HepG2 (cell line): ENCODE measurements at regions not wholly inside any gene's neighbourhood (a gene's known extent, or its start where the extent isn't known, plus 50 kb on each side); places are given as distances from the start of the nearest gene placed in this dataset.
A peak's percentile ranks its signal among the peaks of the same experiment; 100 is the strongest.

Experiments used
- HBP1 ChIP-seq: IDR thresholded peaks from 2 replicates; pipeline ENCODE4 v1.6.1; 2016; ENCODE audit warnings: low read depth, control low read depth
- POLR2AphosphoS2 ChIP-seq: IDR thresholded peaks from 2 replicates; pipeline ENCODE4 v1.6.1; 2011; ENCODE audit warnings: low read depth, low read length, improper control_type of control experiment
- SAFB2 ChIP-seq: sonication (generic); formaldehyde crosslinking; IDR thresholded peaks from 2 replicates; pipeline ENCODE4 v1.5.1; 2020; ENCODE audit warnings: missing genetic modification reagents, low read depth, mild to moderate bottlenecking, borderline replicate concordance
- TMF1 ChIP-seq: sonication (generic); formaldehyde crosslinking; IDR thresholded peaks from 2 replicates; pipeline ENCODE4 v1.8.1; 2022; ENCODE audit warnings: low read depth, missing genetic modification reagents
- ZC3H4 ChIP-seq: sonication (generic); formaldehyde crosslinking; IDR thresholded peaks from 2 replicates; pipeline ENCODE4 v1.4.0; 2020; ENCODE audit warnings: missing genetic modification reagents, borderline replicate concordance
- ZNF337 ChIP-seq: sonication (generic); formaldehyde crosslinking; IDR thresholded peaks from 2 replicates; pipeline ENCODE4 v1.5.1; 2020; ENCODE audit warnings: missing genetic modification reagents, low read depth, mild to moderate bottlenecking, borderline replicate concordance
- ZNF501 ChIP-seq: sonication (generic); formaldehyde crosslinking; IDR thresholded peaks from 2 replicates; pipeline ENCODE4 v1.5.1; 2020; ENCODE audit warnings: mild to moderate bottlenecking, moderate library complexity, missing genetic modification reagents
- ZNF672 ChIP-seq: sonication (generic); formaldehyde crosslinking; IDR thresholded peaks from 2 replicates; pipeline ENCODE4 v1.8.1; 2022; ENCODE audit warnings: missing genetic modification reagents
- TF ChIP-seq, protein P1 (sequence below): sonication (generic); formaldehyde crosslinking; conservative IDR thresholded peaks from 2 replicates; pipeline ENCODE4 v1.8.1; 2023; ENCODE audit warnings: missing genetic modification reagents
- TF ChIP-seq, protein P2 (sequence below): sonication (generic); formaldehyde crosslinking; IDR thresholded peaks from 2 replicates; pipeline ENCODE4 v1.4.0; 2020; ENCODE audit warnings: missing genetic modification reagents
- TF ChIP-seq, protein P3 (sequence below): sonication (generic); formaldehyde crosslinking; IDR thresholded peaks from 2 replicates; pipeline ENCODE4 v1.5.1; 2020; ENCODE audit warnings: missing genetic modification reagents, mild to moderate bottlenecking, borderline replicate concordance
- TF ChIP-seq, protein P4 (sequence below): sonication (generic); formaldehyde crosslinking; IDR thresholded peaks from 2 replicates; pipeline ENCODE4 v1.5.0; 2020; ENCODE audit warnings: mild to moderate bottlenecking, missing genetic modification reagents, borderline replicate concordance

DNA sequence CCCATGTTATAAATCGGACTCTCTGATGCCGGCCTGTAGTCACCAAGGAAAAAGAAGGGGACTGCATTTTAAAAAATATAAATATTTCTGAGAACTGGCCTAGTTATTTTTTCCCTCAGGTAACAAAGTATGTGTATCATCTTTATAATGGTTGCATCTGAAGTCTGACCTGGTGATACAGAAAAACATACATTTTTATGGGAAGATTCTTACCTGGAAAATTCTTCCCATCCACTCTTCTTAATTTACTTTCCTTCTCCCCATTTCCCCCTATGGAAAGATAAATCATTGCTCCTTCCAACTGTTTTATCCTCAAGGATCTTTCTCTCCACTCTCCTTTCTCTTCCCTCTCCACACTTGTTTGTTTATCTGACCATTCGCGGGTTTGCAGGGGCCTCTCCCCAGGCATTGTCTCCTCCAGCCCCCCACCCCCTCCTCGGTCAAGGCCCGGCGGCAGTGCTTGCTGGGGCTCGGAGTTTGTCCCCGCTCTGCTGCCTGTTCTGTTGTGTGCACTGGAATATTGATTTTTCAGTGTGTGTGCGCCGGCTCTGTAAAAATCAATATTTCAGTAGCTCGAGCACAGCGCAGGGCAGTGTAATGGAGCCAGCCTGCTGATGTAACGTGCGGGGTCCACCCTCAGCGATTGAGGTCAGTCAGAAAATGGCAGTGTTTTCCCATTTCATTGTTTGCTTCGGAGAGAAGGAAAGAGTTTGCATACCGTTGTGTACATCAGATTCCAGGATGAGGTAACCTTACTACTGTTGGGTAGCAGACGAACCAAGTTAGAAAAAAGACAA is 199.5 kb upstream of the NFE2L3 start (continued):
- TF ChIP-seq, protein P1, sequence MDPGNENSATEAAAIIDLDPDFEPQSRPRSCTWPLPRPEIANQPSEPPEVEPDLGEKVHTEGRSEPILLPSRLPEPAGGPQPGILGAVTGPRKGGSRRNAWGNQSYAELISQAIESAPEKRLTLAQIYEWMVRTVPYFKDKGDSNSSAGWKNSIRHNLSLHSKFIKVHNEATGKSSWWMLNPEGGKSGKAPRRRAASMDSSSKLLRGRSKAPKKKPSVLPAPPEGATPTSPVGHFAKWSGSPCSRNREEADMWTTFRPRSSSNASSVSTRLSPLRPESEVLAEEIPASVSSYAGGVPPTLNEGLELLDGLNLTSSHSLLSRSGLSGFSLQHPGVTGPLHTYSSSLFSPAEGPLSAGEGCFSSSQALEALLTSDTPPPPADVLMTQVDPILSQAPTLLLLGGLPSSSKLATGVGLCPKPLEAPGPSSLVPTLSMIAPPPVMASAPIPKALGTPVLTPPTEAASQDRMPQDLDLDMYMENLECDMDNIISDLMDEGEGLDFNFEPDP = no peak
- TF ChIP-seq SAFB2 = peak; percentile 64; the same call in 1 of the 2 replicates
- TF ChIP-seq, protein P2, sequence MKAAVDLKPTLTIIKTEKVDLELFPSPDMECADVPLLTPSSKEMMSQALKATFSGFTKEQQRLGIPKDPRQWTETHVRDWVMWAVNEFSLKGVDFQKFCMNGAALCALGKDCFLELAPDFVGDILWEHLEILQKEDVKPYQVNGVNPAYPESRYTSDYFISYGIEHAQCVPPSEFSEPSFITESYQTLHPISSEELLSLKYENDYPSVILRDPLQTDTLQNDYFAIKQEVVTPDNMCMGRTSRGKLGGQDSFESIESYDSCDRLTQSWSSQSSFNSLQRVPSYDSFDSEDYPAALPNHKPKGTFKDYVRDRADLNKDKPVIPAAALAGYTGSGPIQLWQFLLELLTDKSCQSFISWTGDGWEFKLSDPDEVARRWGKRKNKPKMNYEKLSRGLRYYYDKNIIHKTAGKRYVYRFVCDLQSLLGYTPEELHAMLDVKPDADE (CRISPR knock-in tag) = no peak
- TF ChIP-seq, protein P3, sequence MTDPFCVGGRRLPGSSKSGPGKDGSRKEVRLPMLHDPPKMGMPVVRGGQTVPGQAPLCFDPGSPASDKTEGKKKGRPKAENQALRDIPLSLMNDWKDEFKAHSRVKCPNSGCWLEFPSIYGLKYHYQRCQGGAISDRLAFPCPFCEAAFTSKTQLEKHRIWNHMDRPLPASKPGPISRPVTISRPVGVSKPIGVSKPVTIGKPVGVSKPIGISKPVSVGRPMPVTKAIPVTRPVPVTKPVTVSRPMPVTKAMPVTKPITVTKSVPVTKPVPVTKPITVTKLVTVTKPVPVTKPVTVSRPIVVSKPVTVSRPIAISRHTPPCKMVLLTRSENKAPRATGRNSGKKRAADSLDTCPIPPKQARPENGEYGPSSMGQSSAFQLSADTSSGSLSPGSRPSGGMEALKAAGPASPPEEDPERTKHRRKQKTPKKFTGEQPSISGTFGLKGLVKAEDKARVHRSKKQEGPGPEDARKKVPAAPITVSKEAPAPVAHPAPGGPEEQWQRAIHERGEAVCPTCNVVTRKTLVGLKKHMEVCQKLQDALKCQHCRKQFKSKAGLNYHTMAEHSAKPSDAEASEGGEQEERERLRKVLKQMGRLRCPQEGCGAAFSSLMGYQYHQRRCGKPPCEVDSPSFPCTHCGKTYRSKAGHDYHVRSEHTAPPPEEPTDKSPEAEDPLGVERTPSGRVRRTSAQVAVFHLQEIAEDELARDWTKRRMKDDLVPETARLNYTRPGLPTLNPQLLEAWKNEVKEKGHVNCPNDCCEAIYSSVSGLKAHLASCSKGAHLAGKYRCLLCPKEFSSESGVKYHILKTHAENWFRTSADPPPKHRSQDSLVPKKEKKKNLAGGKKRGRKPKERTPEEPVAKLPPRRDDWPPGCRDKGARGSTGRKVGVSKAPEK (CRISPR knock-in tag) = peak; percentile 74; the same call in 1 of the 2 replicates
- 0 out of 2 replicates have a peak, but pooled peaks have one; percentile 55 for TF ChIP-seq ZNF672 (CRISPR knock-in tag)
- 0 out of 2 replicates have a peak, but pooled peaks have one; percentile 36 for TF ChIP-seq ZNF337 (CRISPR knock-in tag)
- no peak for TF ChIP-seq HBP1
- TF ChIP-seq POLR2AphosphoS2 = no peak
- TF ChIP-seq ZNF501 (CRISPR knock-in tag) = peak; percentile 78
- TF ChIP-seq TMF1 (CRISPR knock-in tag) = no peak
- TF ChIP-seq, protein P4, sequence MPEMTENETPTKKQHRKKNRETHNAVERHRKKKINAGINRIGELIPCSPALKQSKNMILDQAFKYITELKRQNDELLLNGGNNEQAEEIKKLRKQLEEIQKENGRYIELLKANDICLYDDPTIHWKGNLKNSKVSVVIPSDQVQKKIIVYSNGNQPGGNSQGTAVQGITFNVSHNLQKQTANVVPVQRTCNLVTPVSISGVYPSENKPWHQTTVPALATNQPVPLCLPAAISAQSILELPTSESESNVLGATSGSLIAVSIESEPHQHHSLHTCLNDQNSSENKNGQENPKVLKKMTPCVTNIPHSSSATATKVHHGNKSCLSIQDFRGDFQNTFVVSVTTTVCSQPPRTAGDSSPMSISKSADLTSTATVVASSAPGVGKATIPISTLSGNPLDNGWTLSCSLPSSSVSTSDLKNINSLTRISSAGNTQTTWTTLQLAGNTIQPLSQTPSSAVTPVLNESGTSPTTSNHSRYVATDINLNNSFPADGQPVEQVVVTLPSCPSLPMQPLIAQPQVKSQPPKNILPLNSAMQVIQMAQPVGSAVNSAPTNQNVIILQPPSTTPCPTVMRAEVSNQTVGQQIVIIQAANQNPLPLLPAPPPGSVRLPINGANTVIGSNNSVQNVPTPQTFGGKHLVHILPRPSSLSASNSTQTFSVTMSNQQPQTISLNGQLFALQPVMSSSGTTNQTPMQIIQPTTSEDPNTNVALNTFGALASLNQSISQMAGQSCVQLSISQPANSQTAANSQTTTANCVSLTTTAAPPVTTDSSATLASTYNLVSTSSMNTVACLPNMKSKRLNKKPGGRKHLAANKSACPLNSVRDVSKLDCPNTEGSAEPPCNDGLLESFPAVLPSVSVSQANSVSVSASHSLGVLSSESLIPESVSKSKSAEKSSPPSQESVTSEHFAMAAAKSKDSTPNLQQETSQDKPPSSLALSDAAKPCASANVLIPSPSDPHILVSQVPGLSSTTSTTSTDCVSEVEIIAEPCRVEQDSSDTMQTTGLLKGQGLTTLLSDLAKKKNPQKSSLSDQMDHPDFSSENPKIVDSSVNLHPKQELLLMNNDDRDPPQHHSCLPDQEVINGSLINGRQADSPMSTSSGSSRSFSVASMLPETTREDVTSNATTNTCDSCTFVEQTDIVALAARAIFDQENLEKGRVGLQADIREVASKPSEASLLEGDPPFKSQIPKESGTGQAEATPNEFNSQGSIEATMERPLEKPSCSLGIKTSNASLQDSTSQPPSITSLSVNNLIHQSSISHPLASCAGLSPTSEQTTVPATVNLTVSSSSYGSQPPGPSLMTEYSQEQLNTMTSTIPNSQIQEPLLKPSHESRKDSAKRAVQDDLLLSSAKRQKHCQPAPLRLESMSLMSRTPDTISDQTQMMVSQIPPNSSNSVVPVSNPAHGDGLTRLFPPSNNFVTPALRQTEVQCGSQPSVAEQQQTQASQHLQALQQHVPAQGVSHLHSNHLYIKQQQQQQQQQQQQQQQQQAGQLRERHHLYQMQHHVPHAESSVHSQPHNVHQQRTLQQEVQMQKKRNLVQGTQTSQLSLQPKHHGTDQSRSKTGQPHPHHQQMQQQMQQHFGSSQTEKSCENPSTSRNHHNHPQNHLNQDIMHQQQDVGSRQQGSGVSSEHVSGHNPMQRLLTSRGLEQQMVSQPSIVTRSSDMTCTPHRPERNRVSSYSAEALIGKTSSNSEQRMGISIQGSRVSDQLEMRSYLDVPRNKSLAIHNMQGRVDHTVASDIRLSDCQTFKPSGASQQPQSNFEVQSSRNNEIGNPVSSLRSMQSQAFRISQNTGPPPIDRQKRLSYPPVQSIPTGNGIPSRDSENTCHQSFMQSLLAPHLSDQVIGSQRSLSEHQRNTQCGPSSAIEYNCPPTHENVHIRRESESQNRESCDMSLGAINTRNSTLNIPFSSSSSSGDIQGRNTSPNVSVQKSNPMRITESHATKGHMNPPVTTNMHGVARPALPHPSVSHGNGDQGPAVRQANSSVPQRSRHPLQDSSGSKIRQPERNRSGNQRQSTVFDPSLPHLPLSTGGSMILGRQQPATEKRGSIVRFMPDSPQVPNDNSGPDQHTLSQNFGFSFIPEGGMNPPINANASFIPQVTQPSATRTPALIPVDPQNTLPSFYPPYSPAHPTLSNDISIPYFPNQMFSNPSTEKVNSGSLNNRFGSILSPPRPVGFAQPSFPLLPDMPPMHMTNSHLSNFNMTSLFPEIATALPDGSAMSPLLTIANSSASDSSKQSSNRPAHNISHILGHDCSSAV (CRISPR knock-in tag) = no peak
- TF ChIP-seq ZC3H4 = no peak
